Hematopoietic multipotent progenitor cell treated with erythropoietin and hydrocortisone succinate and interleukin-3 and kit ligand, for 4 days (in vitro differentiated cells): ENCODE measurements at regions not wholly inside any gene's neighbourhood (a gene's known extent, or its start where the extent isn't known, plus 50 kb on each side); places are given as distances from the start of the nearest gene placed in this dataset.
A peak's percentile ranks its signal among the peaks of the same experiment; 100 is the strongest.

Source experiments
- DNase-seq: peaks from one replicate; pipeline ENCODE4 v3.0.0-alpha.2; 2015

GRCh38 chr15:93706495-93707292 is 524.7 kb upstream of the MCTP2 start:
- no peak for DNase-seq

DNA sequence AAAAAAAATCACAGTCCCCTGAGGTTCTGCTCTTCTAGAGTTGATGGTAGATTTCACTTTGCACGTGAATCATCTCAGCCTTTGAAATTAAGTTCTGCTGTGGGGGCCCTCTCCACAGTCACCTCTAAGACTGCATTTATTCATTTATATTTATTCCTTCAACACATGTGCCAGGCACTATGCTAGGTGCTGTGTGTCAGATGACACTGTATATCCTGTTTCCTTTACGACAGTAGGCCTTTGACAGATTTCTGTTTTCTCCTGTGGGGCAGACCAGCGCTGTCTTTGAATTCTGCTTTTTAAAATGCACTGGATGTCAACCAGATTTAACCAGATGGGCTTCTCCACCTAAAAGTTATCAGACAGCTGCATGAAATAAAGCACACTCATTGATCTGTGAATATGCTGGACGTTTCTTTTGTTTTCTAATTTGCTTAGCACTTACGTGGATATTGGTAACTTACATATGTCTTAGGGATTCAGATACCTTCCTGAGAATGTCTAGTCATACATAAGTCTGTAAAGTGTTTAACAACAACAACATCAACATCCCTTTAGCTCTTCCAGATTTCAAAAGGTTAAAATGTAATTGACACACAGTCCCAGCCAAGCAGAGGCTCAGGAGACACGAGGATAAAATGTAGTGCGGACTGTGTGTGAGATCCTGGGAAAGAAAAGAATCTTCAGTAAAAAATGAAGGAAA is 525.5 kb upstream of the MCTP2 start:
- no peak for DNase-seq

DNA sequence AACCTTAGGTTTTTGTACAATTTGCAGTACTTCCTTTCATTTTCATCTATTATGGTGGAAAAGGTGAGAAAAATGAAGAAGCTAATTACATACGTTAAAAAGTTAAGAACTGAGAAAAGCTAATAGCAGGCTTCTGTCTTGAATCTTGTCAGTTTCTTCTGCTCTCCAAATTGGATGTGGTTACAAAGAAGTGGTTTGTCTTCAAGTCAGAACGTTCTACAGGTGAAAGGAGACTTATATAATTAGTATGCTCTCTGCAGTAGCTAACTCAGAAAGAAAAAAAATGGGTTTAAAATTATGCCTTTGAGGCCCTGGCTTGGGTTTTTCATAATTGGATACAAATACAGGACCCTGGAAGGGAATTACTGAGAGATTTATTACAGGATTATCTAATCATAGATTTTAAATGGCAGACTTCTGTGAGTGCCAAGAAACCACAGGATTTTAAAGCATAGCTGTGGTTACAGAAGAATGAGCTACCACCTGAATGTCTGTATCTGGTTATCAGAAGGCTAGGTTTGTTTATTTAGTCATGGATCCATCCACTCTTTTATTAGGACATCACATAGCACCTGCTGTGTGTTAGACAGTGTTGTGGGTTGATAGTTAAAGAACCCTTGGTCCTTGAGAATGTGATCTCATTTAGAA is 528.1 kb upstream of the MCTP2 start:
- DNase-seq: no peak

DNA sequence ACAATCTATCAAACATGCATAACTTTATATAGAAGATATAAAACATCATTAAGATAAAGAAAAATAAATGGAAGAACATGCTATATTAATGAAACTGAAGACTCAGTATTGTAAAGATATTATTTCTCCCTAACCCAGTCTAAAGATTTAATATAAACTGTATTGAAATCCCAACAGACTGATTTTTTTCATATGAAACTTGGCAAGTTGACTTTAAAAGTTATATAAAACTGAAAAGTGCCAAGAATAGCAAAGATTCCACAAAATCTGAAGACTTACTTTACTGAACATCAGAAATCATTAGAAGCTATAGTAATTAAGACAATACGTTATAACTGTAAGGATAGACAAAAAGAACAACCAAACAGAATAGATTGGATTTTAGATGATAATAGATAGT is 531.3 kb upstream of the MCTP2 start:
- no peak for DNase-seq

GRCh38 chr15:93694033-93694432 is 537.3 kb upstream of the MCTP2 start:
- DNase-seq: no peak

DNA sequence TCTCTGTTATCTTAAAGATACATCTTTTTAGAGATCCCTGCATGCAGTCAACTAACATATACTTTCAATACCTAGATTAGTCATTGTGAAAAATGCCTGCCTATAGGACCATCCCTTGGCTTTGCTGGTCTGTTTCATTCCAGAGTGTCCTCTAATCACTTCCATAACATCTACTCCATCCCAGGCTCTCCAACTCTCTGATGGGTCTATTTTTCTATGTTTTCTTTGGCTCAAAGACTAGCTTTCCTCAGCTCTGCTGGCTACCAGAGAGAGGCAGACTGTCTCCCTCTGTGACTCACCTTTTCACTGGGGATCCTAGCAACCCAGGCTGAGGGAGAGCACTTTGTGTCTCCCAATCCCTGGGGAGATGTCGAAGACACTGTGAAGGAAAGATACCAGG is 547.7 kb upstream of the MCTP2 start:
- no peak for DNase-seq

DNA sequence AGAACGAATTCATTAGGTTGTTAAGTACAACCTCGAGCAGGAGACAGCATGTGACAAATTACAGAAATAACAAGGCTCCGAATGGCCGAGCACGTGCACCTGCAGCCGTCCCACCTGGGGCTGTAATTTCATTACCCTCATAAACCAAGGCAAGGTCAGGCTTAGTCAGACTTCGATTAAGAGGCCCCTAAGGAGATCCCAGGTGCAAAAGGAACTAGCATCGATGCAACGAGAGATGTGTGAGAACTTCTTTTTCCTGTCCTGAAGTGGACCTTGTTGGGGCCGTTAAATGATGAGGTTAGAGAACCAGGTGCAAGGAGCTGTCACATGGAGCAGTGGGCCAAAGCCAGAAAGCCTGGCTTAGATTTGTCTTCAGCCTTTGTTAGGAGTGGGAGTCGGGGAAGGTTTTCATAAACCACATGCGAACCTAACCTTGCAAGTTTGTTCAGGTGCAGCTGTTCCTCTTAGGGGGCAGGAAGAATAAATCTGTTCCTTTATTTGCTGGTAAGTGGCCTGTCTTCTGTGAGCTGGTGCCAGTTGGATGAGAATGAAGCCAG is 559.9 kb upstream of the MCTP2 start:
- no peak for DNase-seq

DNA sequence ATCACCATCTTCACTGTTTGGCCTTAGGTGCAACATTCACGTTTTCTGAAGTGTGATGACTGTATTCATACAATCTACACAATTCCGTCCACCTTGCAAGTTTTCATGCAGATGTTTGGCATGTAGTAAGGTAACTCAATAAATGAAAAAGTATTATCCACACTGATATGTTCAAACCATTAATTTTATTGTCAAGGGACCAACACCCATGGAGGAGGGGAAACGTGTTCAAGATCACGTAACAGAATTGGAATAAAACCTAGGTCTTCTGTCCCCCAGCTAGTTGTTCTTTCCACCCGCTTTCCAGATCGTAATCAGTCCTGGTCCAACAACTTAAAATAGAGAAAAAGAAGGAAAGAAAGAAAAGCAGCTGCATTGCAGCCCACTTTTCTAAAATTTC is 560.4 kb upstream of the MCTP2 start:
- DNase-seq: no peak

- no peak for DNase-seq
These were observed 567.0 kb upstream of the MCTP2 start for GRCh38 chr15:93664213-93664956.

DNA sequence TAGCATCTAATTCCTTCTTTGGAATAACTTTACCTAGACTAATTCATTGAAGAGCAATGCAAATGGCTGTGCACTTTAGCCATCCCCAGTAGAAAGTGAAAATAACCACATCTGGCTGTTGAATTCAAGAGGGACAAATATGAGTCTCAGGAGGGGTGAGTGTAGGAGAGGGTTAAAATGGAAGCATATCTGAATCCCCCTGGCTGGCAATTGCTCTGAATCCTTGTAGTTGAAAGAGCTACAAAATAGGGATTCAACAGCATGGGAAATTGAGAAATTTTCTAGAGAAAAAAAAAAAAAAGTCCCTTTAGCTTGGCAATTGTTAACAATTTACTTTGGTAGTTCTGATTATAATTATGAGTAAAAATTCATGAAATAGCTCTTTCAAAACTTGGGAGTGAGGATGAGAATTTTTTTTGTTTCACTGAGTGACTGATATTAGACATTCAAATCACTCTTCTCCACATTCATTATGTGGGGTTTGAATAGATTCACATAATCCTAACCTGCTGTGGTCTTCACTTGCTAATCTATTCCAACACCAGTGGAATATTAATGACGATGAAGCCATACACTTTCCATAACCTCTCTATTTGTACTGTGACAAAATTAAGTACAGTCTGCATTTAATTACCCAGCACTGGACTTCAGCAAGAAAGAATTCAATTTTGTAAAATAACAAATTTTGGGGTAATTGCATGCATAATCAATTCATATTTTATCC is 569.0 kb upstream of the MCTP2 start:
- no peak for DNase-seq

GRCh38 chr15:93658026-93658816 is 569.2 kb upstream of the RGMA start:
- no peak for DNase-seq

DNA sequence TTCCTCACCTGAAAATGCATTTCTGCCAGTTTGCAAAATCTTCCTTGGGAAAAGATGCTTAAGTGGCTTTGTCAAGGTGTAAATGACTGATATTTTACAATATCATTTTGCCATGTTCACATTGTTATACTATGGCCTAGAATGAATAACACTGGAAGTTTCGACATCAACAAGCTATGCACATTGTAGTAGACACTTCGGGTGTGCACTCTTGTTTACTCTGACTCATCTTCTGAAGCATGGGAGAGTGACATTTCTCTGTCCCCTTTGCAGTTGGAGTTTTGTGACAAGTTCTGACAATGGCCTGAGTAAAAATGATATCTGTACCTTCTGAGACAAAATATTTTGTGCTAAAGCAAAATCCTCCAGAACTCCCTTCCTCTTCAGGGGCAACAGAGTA is 567.0 kb upstream of the RGMA start:
- DNase-seq: no peak

GRCh38 chr15:93649691-93650235 is 560.8 kb upstream of the RGMA start:
- no peak for DNase-seq

DNA sequence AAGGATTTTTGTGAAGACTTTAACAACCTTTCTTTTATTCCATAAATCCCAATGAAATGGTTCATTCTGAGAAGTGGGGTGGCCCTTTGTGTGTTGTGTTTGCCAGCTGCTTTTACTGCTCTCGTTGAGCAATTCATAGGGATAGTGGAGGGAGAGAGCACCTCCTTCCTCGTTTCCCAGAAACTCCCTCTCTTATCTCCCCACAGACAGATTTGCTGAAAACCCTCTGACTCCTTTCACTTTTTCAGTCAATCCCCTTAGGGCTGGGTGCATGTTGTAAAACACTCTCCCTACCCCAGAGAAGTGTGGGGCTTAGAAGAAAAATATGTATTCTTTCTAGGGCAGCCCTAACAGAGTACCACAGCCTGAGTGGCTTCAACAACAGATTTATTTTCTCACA is 557.2 kb upstream of the RGMA start:
- DNase-seq: no peak

GRCh38 chr15:93645594-93645993 is 556.6 kb upstream of the RGMA start:
- no peak for DNase-seq

- DNase-seq: no peak
These were observed 555.6 kb upstream of the RGMA start for GRCh38 chr15:93644595-93644994.

DNA sequence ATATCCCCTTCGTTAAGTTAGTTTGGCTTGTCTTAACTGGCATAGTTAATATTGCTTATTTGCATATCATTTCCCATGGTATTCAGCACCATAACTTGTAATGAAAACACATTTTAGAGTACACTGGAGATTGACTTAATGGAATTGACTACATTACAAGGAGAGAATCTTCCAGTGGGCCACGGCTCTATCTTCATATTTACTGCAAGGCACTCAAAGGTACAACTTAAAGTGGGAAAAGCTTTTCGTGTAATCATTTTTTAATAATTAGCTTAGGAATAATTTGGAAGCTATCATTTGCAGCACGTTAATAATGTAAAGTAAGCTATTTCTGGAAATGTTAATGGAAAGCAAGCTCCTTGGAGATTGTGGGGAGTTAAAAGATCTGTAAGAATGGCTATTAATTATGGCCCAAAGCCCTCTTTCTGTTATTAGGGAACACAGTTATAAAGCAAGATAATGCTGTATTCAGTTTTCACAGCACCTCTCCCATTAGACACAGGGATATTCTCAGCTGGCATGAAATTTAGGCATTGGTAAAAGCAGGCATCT is 551.5 kb upstream of the RGMA start:
- no peak for DNase-seq

- no peak for DNase-seq
These were observed 543.1 kb upstream of the RGMA start for GRCh38 chr15:93631958-93632618.

DNA sequence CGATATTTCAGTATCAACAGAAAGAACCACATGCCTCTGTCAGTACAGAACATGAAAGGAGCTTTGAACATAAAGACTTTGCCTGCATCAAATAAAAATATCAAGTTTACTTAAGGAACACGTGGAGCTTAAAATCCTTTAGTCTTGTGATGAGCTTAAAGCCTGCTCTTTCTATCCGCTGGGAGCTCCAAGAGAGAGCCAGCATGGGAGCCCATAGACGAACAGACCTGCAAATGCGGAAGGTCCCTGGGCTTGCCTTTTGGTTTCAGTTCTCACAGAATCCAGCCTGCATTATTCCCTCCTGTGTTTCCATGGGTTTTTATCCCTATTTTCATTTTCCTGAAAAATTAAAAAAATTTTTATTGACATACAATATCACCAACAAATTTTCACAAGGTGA is 530.6 kb upstream of the RGMA start:
- no peak for DNase-seq

DNA sequence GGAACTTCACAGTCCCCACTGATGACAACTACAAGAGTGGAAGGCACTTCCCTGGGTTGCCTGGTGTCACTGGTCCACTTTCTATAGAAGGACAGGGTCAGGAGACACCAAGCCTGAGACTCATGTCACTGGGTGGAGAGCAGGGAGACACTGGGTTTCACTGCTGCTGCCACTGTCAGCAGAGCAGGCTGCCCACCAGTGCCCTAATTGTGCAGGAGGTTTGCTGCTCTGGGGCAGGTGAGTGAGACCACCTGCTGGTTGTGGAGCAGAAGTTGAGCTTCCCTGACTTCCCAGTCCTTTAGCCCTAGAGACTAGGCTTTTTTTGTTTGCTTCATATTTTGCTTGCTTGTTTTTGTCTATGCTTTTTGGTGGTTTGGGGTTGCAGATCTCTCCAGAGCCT is 528.4 kb upstream of the RGMA start:
- DNase-seq: peak; percentile 1
